GM18511 (cell line): ENCODE measurements at regions not wholly inside any gene's neighbourhood (a gene's known extent, or its start where the extent isn't known, plus 50 kb on each side); places are given as distances from the start of the nearest gene placed in this dataset.

ENCODE experiments used
- ATAC-seq: cut with Tn5 transposase; IDR thresholded peaks from one replicate; pipeline ENCODE4 v1.9.1; 2021; ENCODE audit warnings: mild to moderate bottlenecking, moderate library complexity; ENCODE audit not compliant: unreplicated experiment

DNA sequence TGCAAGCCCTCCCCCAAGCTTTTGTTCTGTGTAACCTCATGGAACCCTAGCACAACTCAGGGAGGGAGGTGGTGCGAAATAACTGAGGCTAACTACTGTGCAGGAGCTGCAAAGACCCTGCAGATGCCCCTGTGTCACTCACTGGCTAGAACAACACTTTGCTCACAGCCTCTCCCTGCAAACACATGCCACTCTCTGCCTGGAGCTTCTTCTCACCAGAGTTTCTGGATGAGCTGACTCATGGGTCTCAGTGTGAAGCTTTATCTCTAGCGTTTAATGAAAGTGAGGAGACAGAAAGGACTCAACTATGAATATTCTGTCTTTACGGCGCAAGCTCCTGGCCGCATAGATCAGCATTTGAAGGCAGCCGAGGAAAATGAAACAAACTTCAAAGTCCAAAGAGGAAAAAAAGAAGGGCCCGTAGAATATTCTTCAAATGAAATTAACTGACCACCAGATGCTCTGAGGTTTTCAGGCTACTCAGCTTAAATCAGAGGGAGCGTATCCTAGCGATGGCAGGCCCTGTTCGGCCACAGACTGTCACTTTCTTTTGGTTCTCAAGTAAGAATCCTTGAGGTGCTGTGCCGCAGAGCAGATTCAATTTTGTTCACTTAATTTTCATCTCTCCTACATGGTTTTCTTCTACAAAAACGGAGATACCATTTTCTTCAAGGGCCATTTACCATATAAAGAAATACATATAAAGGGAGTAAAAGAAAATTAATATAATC lies 77.7 kb upstream of the TAS2R1 start:
- no peak for ATAC-seq

DNA sequence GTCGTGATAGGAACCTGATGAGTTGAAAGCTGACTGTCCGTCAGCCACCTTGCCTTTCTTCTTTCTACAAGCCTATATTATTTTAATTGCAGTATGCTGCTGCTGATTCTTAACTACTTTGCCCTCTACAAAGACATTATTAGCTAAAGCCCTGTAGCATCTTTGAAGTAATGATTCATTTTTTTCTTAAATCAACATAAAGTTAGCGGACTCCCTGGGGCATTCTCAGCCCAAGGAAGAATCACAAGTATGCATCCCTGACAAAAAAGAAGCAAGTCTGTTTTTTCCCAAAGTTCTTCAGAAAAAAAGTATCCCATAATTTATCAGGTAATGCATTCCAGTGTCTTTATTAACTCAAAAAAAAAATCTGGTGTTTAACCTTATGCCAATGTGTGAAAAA lies 69.5 kb upstream of the TAS2R1 start:
- no peak for ATAC-seq

DNA sequence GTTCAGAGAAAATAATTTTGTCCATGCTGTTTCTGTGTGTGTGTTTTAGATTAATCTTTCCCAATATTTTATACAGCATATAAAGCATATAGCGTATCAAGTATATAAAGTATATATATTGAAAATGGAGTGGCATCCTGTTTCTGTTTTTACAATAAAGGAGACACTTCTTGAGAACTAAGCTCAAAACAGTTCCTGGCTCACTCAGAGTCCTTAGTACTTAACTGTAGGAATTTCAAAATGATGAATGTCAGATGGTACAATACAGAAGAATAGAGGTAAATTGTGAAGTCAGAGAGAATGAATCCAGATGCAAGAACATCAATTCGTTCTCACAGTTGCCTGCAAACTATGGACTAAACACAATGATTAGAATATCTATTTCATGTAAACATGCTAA lies 68.7 kb upstream of the TAS2R1 start:
- ATAC-seq, result no peak

DNA sequence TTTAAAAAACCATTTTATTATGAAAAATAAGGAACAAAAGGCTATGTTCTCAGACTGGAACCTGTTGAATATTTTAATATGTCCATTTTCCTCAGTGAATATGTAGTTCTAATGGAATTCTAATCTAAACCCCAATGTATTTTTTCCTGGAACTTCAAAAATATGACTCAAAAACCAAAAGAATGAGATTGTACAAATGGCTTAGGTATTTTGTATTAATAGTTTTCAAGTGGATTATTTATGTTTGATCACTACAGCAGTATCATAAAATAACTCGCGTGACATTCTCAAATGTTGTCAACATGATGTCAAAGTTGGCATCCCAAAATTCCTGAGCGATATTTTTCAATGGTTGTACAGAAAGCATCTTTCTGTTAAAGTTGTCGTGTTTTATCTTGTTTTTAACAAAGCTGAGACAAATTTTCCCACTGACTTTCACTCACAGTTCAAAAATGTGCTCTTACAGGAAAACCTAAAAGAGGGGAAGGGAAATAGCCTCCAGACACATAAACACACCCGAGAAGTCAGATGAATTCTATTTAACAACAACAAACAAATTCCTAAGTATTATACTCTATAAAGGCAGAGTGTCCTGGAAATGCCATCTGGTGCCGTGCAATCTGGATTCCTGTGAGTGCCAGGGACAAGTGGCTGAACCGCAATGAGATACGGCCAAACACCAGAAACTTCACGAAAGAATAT lies 68.1 kb upstream of the TAS2R1 start:
- ATAC-seq, result no peak

DNA sequence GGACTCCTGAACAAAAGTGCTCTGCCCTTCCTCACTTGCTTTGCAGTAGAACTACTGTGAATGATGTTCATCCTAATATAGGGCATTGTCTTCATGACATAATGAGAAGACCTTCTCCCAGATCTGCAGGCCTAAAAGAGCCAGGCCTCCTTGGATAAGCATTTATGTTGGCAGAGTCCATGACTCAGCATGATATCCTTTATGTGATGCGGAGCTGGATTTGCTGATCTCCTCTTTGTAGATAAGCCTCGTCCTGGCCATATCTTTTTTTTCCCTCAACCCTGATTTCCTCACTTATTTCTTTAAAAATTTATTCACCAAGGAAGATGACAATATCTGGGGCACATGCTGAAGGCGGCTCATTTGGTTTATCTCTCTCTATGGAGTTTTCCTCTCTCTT lies 62.4 kb upstream of the TAS2R1 start:
- ATAC-seq, result no peak

DNA sequence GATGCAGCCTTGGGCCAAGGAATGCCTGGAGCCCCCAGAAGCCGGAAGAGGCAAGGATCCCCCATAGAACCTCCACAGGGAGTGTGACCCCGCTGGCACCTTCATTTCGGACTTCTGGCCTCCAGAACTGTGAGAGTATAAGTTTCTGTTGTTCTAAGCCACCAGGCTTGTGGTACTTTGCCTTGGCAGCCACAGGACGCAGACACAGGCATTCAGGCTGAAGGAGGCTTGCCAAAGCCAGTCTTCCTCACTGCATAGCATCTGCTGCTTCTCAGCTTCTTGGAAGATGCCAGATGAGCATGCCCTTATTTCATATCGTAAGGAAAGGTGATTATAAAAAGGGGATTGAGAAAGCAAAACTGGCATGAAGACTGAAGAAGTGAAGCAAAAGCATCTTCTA lies 61.1 kb upstream of the TAS2R1 start:
- ATAC-seq, result no peak

DNA sequence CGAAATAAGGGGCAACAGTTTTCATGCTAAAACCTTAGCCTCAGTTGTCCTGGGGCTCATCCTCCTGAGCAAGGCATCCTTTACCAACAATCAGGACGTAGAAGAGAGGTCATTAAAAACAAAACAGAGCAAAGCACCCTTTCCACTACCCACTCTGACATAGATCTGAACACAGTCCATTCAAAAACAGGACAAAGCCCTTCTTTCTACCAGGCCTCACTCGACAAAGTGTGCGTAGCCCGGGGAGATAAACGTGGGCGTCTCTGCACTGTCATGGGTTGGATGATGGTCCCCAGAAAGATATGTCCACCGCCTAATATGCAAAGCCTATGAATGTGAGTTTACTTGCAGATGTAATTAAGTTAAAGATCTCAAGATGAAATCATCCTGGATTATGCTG lies 60.6 kb upstream of the TAS2R1 start:
- no peak for ATAC-seq

DNA sequence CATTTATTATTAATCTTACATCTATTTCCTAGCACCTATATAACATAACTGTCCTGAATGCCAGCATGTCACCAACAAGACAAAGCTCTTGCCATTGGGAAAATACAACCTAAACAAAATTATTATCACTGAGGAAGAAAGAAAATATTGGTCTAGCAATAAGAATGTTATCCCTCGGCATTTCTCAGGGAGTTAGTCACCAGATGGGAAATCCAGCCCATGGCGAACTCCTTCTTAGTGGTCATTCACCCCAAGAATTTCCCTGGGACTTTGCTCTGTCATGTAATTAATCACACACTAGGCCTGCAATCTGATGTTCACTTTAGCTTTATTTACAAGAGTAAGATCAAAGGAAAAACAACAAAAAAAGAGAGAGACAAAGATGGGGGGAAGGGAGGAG lies 56.1 kb upstream of the TAS2R1 start:
- no peak for ATAC-seq

DNA sequence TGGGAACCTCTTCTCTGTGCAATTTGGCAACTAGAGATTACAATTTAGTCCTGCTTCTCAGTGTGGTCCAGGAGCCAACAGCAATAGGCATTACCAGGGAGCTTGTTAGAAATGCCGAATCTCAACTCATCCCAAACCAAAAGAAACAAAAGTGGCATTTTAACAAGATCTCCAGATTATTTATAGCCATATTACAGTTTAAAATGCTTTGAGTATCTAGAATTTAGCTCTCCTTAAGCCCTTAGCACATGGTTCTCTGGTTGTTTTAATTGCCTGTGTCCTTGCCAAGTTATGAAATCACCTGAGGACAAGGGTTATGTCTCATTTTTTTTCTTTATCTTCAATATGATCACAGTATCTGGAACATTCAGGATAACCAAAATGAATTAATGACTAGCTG lies 51.6 kb upstream of the TAS2R1 start:
- no peak for ATAC-seq
